ENCODE measurements at regions not wholly inside any gene's neighbourhood (a gene's known extent, or its start where the extent isn't known, plus 50 kb on each side); places are given as distances from the start of the nearest gene placed in this dataset.

- ATAC-seq = no peak
- TF ChIP-seq ZFP30 (CRISPR knock-in tag; IDR thresholded peaks at IDR 0.05) = no peak
- no peak for TF ChIP-seq CSDC2 (CRISPR knock-in tag; IDR thresholded peaks at IDR 0.05)
- no peak for TF ChIP-seq ESRRG (CRISPR knock-in tag; IDR thresholded peaks at IDR 0.05)
- TF ChIP-seq PATZ1 (CRISPR knock-in tag; IDR thresholded peaks at IDR 0.05; ENCODE audit: borderline replicate concordance) = no peak
- no peak for TF ChIP-seq ZNF8 (CRISPR knock-in tag; IDR thresholded peaks at IDR 0.05)
- TF ChIP-seq BACH2 (CRISPR knock-in tag; IDR thresholded peaks at IDR 0.05; ENCODE audit: borderline replicate concordance) = no peak
- TF ChIP-seq ZFP3 (CRISPR knock-in tag; IDR thresholded peaks at IDR 0.05) = no peak
- TF ChIP-seq POU6F1 (CRISPR knock-in tag; IDR thresholded peaks at IDR 0.05; ENCODE audit: borderline replicate concordance, low read depth) = no peak
These were observed 131.4 kb upstream of the UBE2E2 start for GRCh38 chr3:23071758-23072157.

GRCh38 chr3:23072693-23073092 is 130.4 kb upstream of the UBE2E2 start:
- TF ChIP-seq ISL1 (CRISPR knock-in tag; IDR thresholded peaks at IDR 0.05) (no peak), SNAI2 (CRISPR knock-in tag; IDR thresholded peaks at IDR 0.05) (no peak), ZNF70 (CRISPR knock-in tag; IDR thresholded peaks at IDR 0.05) (no peak), ARNTL (CRISPR knock-in tag; IDR thresholded peaks at IDR 0.05; ENCODE audit: borderline replicate concordance, low read depth) (no peak), ZC3H10 (CRISPR knock-in tag; IDR thresholded peaks at IDR 0.05) (no peak), TCF4 (CRISPR knock-in tag; IDR thresholded peaks at IDR 0.05; ENCODE audit: borderline replicate concordance) (no peak), POU6F1 (CRISPR knock-in tag; IDR thresholded peaks at IDR 0.05; ENCODE audit: borderline replicate concordance, low read depth) (no peak), TSHZ2 (CRISPR knock-in tag; IDR thresholded peaks at IDR 0.05) (no peak), TOX (CRISPR knock-in tag; IDR thresholded peaks at IDR 0.05; ENCODE audit: borderline replicate concordance) (no peak), CREB5 (CRISPR knock-in tag; IDR thresholded peaks at IDR 0.05; ENCODE audit: low read depth) (no peak)
- ATAC-seq = no peak

GRCh38 chr3:23073724-23074305 is 129.3 kb upstream of the UBE2E2 start:
- ATAC-seq = no peak
- TF ChIP-seq BACH2 (CRISPR knock-in tag; IDR thresholded peaks at IDR 0.05; ENCODE audit: borderline replicate concordance) (no peak), PPARA (CRISPR knock-in tag; IDR thresholded peaks at IDR 0.05; ENCODE audit: borderline replicate concordance) (no peak), ZNF565 (CRISPR knock-in tag; conservative IDR thresholded peaks at IDR 0.05; ENCODE audit: low read depth) (no peak), TCF4 (CRISPR knock-in tag; IDR thresholded peaks at IDR 0.05; ENCODE audit: borderline replicate concordance) (no peak), ZC3H10 (CRISPR knock-in tag; IDR thresholded peaks at IDR 0.05) (no peak), ZNF8 (CRISPR knock-in tag; IDR thresholded peaks at IDR 0.05) (no peak), ZFP30 (CRISPR knock-in tag; IDR thresholded peaks at IDR 0.05) (no peak), TSHZ2 (CRISPR knock-in tag; IDR thresholded peaks at IDR 0.05) (no peak), CREB5 (CRISPR knock-in tag; IDR thresholded peaks at IDR 0.05; ENCODE audit: low read depth) (no peak), PATZ1 (CRISPR knock-in tag; IDR thresholded peaks at IDR 0.05; ENCODE audit: borderline replicate concordance) (no peak), OSR1 (CRISPR knock-in tag; IDR thresholded peaks at IDR 0.05) (no peak), TOX (CRISPR knock-in tag; IDR thresholded peaks at IDR 0.05; ENCODE audit: borderline replicate concordance) (no peak), ESRRG (CRISPR knock-in tag; IDR thresholded peaks at IDR 0.05) (no peak), ISL1 (CRISPR knock-in tag; IDR thresholded peaks at IDR 0.05) (no peak)

Measured in SK-N-SH treated with all-trans-retinoic acid at 6 μM for 48 hours (cell line).